ENCODE measurements at regions not wholly inside any gene's neighbourhood (a gene's known extent, or its start where the extent isn't known, plus 50 kb on each side); places are given as distances from the start of the nearest gene placed in this dataset.

DNA sequence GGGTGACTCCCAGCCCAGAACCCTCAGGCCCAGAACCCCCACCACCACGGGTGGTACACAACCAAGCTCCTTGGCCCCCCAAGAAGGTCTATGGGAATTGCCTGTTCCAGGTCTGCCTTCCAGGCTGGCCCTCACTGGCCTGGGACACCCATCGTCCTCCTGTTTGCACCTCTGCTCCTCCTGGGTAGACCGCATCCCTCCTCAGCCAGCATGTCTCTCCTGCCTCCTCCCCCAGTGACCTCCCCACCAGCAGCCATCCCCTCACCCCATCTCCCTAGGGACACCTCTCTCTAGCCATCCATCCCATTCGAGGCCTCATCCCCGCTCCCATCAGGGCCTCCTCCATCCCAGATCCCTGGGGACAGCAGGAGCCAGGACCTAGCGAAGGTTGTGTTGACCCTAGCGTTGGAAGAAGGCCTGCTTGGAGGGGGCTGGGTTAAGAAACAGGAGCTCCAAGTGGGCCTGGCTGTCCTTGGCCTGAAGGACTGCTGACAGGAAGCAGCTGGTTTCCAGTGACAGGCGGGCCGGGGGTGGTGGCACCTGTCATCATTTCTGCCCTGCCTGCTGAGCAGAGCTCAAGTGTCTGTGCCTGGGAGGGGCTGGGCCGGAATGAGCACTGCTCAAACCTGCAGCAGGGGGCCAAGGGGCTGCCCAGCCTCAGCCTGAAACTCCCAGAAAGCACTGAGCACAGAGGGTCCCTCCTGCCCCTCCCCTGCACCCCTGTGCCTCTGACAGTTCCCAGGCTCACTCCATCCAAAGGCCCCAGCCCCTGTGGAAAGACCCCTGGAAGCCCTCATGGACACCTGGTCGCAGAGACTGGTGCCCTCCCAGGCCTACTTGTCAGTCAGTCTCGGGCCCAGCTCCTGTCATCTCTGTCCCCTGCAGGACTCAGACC, 96.0 kb upstream of the OTOS start:
- Histone ChIP-seq H3K4me2 (ENCODE audit: insufficient read depth, low read length) (no peak overlapping the region), H3K27ac (ENCODE audit: low read length) (no peak overlapping the region), H3K27me3 (ENCODE audit: insufficient read depth, low read length, poor library complexity) (no peaks in the 10 kb centered on the region), H3K4me3 (ENCODE audit: low read depth in 1 of 2, low read length in 2 of 2) (no peak overlapping the region), H3K79me2 (ENCODE audit: insufficient read depth, low read length) (no peaks in the 10 kb centered on the region), H3K36me3 (ENCODE audit: insufficient read depth, low read length) (no peaks in the 10 kb centered on the region), H3K4me1 (ENCODE audit: insufficient read depth, low read length) (no peaks in the 10 kb centered on the region), H4K20me1 (ENCODE audit: insufficient read depth, low read length) (no peaks in the 10 kb centered on the region), H3K9ac (ENCODE audit: low read depth, low read length) (no peak overlapping the region), H3K9me3 (ENCODE audit: insufficient read depth, low read length, severe bottlenecking) (no peaks in the 10 kb centered on the region), H2AFZ (ENCODE audit: low read depth, low read length) (no peak overlapping the region)
- no peak for DNase-seq
- TF ChIP-seq EZH2 (IDR thresholded peaks at IDR 0.05; ENCODE audit: borderline replicate concordance, low read depth, low read length, severe bottlenecking): no peak
- TF ChIP-seq, protein P1, sequence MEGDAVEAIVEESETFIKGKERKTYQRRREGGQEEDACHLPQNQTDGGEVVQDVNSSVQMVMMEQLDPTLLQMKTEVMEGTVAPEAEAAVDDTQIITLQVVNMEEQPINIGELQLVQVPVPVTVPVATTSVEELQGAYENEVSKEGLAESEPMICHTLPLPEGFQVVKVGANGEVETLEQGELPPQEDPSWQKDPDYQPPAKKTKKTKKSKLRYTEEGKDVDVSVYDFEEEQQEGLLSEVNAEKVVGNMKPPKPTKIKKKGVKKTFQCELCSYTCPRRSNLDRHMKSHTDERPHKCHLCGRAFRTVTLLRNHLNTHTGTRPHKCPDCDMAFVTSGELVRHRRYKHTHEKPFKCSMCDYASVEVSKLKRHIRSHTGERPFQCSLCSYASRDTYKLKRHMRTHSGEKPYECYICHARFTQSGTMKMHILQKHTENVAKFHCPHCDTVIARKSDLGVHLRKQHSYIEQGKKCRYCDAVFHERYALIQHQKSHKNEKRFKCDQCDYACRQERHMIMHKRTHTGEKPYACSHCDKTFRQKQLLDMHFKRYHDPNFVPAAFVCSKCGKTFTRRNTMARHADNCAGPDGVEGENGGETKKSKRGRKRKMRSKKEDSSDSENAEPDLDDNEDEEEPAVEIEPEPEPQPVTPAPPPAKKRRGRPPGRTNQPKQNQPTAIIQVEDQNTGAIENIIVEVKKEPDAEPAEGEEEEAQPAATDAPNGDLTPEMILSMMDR (IDR thresholded peaks at IDR 0.05; ENCODE audit: borderline replicate concordance, extremely low read depth, low read length, poor library complexity, severe bottlenecking): no peak
- ATAC-seq (ENCODE audit: insufficient read depth, low read depth): 0 out of 3 replicates have a peak, but pooled peaks have one; percentile 31

DNA sequence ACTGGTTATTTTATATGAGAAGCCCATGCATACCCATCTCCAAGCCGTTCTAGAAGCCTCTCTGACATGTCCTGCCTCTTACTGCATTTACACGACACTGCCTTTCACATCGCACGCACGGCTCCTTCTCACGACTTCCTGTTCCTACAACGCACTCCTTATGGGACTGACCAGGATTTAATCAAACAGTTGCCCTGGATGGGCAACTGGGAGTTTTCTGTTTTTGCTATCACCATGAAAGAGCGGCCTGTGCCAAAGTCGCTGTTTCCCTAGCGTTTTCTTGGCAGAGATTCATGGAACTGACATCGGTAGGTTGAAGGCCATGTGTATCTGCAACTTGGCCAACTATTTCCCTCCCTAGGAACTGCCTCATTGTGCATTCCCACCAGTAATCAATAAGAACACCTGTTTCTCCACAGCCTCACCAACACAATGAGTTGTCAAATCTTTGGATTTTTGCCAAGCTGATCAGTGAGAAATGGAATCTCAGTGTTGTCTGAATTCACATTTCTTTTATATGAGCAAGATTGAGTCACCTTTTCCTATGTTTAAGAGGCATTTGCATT, 97.2 kb upstream of the OTOS start:
- Histone ChIP-seq H3K27me3 (ENCODE audit: insufficient read depth, low read length, poor library complexity) (no peaks in the 10 kb centered on the region), H3K9ac (ENCODE audit: low read depth, low read length) (no peak overlapping the region), H3K9me3 (ENCODE audit: insufficient read depth, low read length, severe bottlenecking) (no peaks in the 10 kb centered on the region), H2AFZ (ENCODE audit: low read depth, low read length) (no peak overlapping the region), H3K36me3 (ENCODE audit: insufficient read depth, low read length) (no peaks in the 10 kb centered on the region), H3K27ac (ENCODE audit: low read length) (no peak overlapping the region), H3K4me2 (ENCODE audit: insufficient read depth, low read length) (no peak overlapping the region), H3K4me1 (ENCODE audit: insufficient read depth, low read length) (no peaks in the 10 kb centered on the region), H3K79me2 (ENCODE audit: insufficient read depth, low read length) (no peaks in the 10 kb centered on the region), H3K4me3 (ENCODE audit: low read depth in 1 of 2, low read length in 2 of 2) (no peak overlapping the region), H4K20me1 (ENCODE audit: insufficient read depth, low read length) (no peaks in the 10 kb centered on the region)
- ATAC-seq (ENCODE audit: insufficient read depth, low read depth) (no peak), DNase-seq (no peak)
- TF ChIP-seq EZH2 (IDR thresholded peaks at IDR 0.05; ENCODE audit: borderline replicate concordance, low read depth, low read length, severe bottlenecking): no peak
- TF ChIP-seq, protein P1 (IDR thresholded peaks at IDR 0.05; ENCODE audit: borderline replicate concordance, extremely low read depth, low read length, poor library complexity, severe bottlenecking): no peak

DNA sequence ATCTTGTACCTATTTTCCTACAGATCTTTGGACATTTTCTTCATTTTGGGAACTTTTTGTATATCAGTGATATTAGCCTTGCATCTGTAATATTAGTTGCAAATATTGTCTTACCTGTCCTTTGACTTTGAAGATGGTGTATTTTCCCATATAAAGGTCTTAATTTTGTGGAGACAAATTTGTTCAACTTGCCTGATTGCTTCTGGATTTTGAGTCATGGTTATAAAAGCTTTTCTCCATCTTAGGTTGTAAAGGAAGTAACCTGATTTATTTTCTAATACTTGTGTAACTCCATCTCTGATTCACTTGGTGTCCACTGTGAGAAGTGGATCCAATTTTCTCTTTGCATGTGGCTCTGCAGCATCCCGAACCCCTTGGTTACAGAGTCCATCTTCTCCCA, 97.7 kb upstream of the OTOS start:
- ATAC-seq (ENCODE audit: insufficient read depth, low read depth) (no peak), DNase-seq (no peak)
- no peaks in the 10 kb centered on the region for H3K36me3 ChIP-seq (ENCODE audit: insufficient read depth, low read length)
- no peaks in the 10 kb centered on the region for H3K4me1 ChIP-seq (ENCODE audit: insufficient read depth, low read length)
- H3K9me3 ChIP-seq (ENCODE audit: insufficient read depth, low read length, severe bottlenecking): no peaks in the 10 kb centered on the region
- H3K4me2 ChIP-seq (ENCODE audit: insufficient read depth, low read length): no peak overlapping the region
- H2AFZ ChIP-seq (ENCODE audit: low read depth, low read length): no peak overlapping the region
- H3K9ac ChIP-seq (ENCODE audit: low read depth, low read length): no peak overlapping the region
- H3K79me2 ChIP-seq (ENCODE audit: insufficient read depth, low read length): no peaks in the 10 kb centered on the region
- H3K27ac ChIP-seq (ENCODE audit: low read length): no peak overlapping the region
- no peaks in the 10 kb centered on the region for H3K27me3 ChIP-seq (ENCODE audit: insufficient read depth, low read length, poor library complexity)
- H3K4me3 ChIP-seq (ENCODE audit: low read depth in 1 of 2, low read length in 2 of 2): no peak overlapping the region
- no peaks in the 10 kb centered on the region for H4K20me1 ChIP-seq (ENCODE audit: insufficient read depth, low read length)
- TF ChIP-seq, protein P1 (IDR thresholded peaks at IDR 0.05; ENCODE audit: borderline replicate concordance, extremely low read depth, low read length, poor library complexity, severe bottlenecking): no peak
- TF ChIP-seq EZH2 (IDR thresholded peaks at IDR 0.05; ENCODE audit: borderline replicate concordance, low read depth, low read length, severe bottlenecking): no peak
